Hepatic stellate cell (primary cell): ENCODE measurements at regions not wholly inside any gene's neighbourhood (a gene's known extent, or its start where the extent isn't known, plus 50 kb on each side); places are given as distances from the start of the nearest gene placed in this dataset.
"Not testable (repeated sequence)": the region's sequence is repeated elsewhere in the genome, so short reads cannot be mapped to it uniquely, and the experiment has no call there.

Experiments
- DNase-seq: peaks from one replicate; pipeline ENCODE4 v3.0.0; 2011; ENCODE audit warnings: low spot score

GRCh38 chr6:86476311-86476710 is 461.0 kb upstream of the HTR1E start:
- DNase-seq: no peak

GRCh38 chr6:86474081-86474480 is 463.2 kb upstream of the HTR1E start:
- no peak for DNase-seq

DNA sequence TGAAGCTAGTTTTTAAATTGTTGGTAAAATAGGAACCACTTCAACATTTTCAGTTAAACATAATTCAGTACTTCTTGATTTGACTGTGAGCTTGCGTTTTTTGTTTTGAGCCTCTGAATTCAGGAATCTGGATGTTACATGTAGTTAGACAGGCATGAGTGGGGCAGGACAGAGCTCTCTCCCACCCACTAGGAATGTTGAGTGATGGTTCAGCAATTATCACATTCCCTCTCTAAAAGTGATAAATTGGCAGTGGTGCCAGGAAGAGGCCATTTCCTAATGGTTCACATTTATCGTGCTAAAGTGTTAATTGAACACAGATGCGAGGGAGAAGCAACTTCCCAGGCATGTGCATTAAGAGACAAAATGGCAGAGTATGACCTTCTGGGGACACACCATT is 465.5 kb upstream of the HTR1E start:
- no peak for DNase-seq

GRCh38 chr6:86459978-86460377 is 477.4 kb upstream of the HTR1E start:
- no peak for DNase-seq

DNA sequence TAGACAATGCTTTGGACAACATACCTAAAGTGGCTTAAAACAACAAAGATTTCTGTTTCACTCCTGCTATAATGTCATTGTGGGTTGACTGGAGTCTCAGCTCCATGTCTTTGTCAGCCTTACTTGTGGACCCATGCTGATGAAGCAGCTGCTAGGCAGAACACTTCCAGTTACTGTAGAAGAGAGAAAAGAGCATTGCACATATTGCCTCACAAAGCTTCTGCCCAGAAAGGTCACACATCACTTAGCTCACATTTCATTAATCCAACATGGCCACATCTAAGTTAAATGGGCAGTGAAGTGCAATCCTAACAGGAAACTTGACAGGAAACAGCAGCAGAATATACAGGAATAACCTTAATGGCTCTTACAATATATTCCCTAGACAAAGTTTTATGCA is 480.5 kb upstream of the HTR1E start:
- DNase-seq: no peak

DNA sequence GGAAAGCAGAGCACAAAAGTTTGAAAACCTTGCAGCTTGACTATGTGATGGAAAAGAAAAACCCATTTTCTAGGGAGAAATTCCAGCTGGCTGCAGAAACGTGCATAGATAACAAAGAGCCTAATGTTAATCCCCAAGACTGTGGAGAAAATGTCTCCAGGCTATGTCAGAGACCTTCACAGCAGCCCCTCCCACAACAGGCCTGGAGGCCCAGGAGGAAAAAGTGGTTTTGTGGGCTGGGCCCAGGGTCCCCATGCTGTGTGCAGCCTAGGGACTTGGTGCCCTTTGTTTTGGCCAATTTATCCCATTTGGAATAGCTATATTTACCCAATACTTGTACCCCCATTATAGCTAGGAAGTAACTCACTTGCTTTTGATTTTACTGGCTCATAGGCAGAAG is 484.1 kb upstream of the HTR1E start:
- DNase-seq: no peak

GRCh38 chr6:86448398-86448797 is 488.9 kb upstream of the HTR1E start:
- DNase-seq: no peak

GRCh38 chr6:86440608-86441007 is 496.7 kb upstream of the HTR1E start:
- DNase-seq: no peak

DNA sequence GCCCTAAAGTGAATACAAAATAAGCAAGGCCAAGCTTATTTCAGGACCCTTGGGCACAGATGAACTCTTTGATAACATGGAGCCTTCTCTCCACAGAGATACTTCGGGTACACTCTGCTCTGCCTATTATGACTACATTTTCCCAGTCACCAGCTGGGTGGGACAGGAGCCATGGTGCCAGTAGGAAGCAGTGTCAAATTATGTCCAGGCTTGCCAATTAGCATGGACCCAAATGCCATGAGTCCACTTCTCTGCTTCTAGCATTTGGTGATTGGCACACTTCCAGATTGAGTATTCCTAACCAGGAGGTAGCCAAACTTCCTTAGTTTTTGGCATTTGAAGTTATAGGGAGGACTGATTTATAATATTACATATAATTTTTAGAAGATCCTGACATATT is 513.8 kb upstream of the HTR1E start:
- DNase-seq: no peak

DNA sequence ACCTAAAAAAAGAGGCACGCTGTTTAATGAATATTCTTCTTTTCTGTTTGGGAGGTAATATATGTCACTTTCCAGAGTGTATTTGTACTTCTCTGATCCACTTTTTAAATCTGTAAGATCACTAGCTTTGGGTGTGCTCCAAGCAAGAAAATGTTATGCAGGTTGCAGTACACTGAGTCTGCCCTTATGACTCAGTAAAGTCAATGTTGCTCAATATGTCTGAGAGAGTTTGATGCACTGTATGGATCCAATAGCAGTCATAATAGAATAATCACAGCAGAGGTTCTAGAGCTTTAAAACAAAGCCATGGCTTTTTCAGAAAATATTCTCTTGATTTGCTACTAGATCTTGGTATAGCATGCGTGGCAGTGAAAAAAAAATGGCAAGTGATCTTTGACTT is 525.3 kb upstream of the HTR1E start:
- no peak for DNase-seq

GRCh38 chr6:86407128-86407527 is 530.2 kb upstream of the HTR1E start:
- no peak for DNase-seq

DNA sequence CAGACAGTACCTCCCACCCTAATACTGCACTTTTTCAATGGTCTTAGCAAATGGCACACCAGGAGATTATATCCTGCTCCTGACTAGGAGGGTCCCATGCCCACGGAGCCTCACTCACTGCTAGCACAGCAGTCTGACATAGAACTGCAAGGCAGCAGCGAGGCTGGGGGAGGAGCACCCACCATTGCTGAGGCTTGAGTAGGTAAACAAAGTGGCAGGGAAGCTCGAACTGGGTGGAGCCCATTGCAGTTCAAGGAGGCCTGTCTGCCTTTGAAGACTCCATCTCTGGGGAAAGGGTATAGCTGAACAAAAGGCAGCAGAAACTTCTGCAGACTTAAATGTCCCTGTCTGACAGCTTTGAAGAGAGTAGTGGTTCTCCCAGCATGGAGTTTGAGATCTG is 544.5 kb upstream of the HTR1E start:
- DNase-seq: not testable (repeated sequence)

DNA sequence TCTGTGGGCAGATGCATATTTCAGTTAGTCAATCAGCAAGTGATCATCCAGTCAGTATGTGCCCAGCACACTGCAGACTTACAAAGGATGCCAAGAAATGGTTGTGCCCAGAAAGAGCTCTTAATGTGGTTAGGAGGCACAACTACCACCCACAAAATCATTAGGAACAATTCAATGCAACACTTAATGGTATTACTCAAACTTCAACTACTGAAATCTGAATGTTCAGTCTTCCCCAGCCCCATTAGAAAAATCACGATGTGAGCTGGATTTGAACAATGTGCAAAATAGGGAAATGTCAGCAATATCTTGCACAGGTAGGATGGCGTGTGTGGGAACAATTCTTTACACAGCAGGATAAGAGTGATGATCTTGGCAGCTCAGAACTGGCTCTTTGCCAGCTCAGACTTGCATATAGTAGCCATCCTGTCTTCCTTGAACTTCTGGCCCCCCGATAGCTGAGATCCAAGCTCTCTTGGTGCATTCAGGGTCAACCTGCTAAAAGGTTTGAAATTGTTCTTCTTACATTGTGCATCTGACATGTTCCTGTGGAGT is 556.7 kb upstream of the HTR1E start:
- DNase-seq: no peak

- no peak for DNase-seq
These were observed 579.5 kb upstream of the HTR1E start for GRCh38 chr6:86357877-86358276.

- no peak for DNase-seq
These were observed 582.1 kb upstream of the HTR1E start for GRCh38 chr6:86355271-86355670.

GRCh38 chr6:86331919-86332318 is 605.4 kb upstream of the HTR1E start:
- DNase-seq: no peak

DNA sequence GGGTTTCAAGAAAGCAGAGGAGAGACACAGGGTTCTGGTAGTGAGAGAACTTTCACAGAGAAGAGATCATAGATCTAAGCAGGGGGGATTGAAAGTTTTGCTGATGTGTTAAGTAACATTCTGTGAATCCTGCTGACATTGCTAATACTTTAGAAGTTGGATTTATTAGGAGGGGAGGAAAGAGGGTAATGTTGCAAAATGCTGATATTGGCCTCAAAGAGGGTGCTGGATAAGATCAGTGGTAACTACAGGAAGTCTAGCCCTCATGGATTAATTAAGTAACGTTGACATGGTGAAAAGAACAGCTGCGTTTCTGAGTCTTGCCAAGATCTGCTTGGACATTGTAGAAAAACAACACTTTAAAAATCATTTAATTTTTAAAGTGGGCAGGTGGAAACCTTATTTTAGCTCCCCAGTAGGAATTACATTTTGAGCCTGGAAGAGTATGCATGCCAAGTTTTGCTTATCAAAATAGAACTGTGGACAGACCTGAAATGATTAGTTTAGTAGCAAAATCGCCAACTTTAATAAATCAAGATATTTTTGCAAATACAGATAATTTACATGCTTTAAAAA is 606.0 kb upstream of the HTR1E start:
- no peak for DNase-seq

GRCh38 chr6:86306210-86306609 is 631.1 kb upstream of the HTR1E start:
- DNase-seq: no peak

DNA sequence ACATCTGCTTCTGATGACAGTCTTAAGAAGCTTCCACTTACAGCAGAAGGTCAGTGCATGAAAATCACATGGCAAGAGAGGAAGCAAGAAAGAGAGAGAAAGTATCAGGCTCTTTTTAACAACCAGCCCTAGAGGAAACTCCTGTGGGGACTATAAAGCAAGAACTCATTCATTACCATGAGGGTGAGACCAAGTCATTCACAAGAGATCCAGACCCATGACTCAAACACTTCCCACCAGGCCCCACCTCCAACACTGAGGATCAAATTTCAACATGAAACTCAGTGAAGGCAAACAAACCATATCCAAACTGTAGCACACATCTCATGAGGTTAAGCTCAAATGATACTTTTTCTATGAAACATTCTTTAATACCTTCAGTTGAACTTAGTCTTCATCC is 643.2 kb upstream of the SYNCRIP start:
- no peak for DNase-seq

- DNase-seq: not testable (repeated sequence)
These were observed 642.3 kb upstream of the SYNCRIP start for GRCh38 chr6:86284809-86285480.

DNA sequence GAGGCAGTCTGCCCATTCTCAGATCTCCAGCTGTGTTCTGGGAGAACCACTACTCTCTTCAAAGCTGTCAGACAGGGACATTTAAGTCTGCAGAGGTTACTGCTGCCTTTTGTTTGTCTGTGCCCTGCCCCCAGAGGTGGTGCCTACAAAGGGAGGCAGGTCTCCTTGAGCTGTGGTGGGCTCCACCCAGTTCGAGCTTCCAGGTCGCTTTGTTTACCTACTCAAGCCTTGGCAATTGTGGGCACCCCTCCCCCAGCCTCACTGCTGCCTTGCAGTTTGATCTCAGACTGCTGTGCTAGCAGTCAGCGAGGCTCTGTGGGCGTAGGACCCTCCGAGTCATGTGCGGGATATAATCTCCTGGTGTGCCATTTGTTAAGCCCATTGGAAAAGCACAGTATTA is 640.9 kb upstream of the SYNCRIP start:
- not testable (repeated sequence) for DNase-seq

DNA sequence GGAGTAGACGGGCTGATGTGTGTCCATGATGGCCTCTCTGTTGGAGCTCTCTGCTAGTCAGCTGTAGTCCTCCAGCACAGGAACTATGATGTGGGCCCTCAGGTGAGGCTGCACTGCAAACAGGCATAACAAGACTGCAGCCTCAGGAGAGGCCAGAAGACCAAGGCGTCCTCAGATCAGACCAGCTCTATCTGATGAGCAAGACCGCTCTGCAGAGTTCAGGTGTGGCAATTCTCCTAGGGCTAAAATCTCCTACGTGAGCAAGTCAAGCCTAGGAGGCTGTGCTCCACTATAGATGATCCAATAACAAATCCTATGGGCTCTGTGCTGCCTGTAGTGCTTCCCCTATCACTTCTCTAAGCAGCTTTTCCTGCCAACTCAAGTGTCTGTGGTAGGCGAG is 633.4 kb upstream of the SYNCRIP start:
- DNase-seq: no peak

DNA sequence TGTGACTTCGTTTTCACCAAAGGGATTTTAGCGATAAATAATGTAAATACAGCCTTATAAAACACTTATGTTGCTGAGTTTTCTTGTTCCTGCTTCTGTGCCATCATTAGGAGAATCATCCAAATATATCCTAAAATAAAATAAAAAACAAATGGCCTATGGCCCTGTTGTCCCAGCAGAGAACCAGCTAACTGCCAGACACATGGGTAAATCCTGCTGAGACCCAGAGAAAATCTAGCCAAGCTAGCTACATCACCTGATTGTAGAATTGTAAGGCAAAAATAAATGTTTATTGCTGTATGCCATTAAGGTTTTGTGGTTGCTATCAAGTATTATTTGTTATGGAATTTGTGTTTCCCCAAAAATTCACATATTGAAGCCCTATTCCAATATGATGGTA is 631.2 kb upstream of the SYNCRIP start:
- DNase-seq: no peak

DNA sequence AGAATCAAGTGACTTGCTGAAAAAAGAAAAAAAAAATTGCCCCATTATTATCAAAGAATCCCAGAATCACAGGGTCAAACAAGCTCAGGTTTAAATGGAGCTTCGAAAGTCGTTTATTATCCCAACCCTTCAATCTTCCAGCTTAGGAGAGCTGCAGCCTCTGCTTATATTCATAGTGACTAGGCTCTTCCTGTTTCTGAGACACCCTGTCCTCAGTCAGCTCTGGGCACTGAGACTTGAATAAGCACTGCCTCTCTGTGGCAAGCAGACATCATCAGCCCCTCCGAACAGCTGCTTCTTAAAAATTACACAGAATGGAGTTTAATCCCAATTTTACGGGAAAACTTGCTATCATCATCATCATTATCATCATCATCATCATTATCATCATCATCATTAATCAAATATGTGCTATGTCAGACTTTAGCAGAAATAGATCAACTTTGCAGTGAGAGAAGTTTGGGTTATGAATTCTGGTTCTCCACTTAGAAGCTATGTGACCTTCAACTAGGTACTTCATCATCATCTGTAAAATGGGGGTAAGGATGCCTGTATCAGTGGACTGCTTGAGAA is 614.0 kb upstream of the SYNCRIP start:
- no peak for DNase-seq
